Muscle layer of duodenum (tissue), 2 donors: ENCODE measurements at regions not wholly inside any gene's neighbourhood (a gene's known extent, or its start where the extent isn't known, plus 50 kb on each side); places are given as distances from the start of the nearest gene placed in this dataset.

Experiments
- H3K27ac ChIP-seq: one replicate; pipeline ENCODE4 v1.7.0; 2013; ENCODE audit warnings: mild to moderate bottlenecking, low read length
- H3K27me3 ChIP-seq: one replicate; pipeline ENCODE4 v1.7.0; 2013; ENCODE audit warnings: low read depth, mild to moderate bottlenecking, control low read depth, low read length
- H3K36me3 ChIP-seq, 2 donors: one replicate each; pipeline ENCODE4 v1.7.0; 2013; ENCODE audit warnings: low read length in 2 of 2, control low read depth in 1 of 2, mild to moderate bottlenecking in 1 of 2; ENCODE audit not compliant: insufficient read depth in 2 of 2, control insufficient read depth in 1 of 2
- H3K4me1 ChIP-seq, 2 donors: one replicate each; pipeline ENCODE4 v1.7.0; 2013; ENCODE audit warnings: low read length in 2 of 2, mild to moderate bottlenecking in 2 of 2, control low read depth in 1 of 2, moderate library complexity in 1 of 2; ENCODE audit not compliant: insufficient read depth in 2 of 2, control insufficient read depth in 1 of 2
- H3K4me3 ChIP-seq, 2 donors: one replicate each; pipeline ENCODE4 v1.7.0; 2013; ENCODE audit warnings: low read length in 2 of 2, low read depth in 1 of 2, mild to moderate bottlenecking in 1 of 2
- H3K9me3 ChIP-seq, 2 donors: one replicate each; pipeline ENCODE4 v1.7.0; 2013; ENCODE audit warnings: low read length in 2 of 2, control low read depth in 1 of 2, mild to moderate bottlenecking in 1 of 2; ENCODE audit not compliant: control insufficient read depth in 1 of 2
- donor health status: healthy.

- H3K27ac ChIP-seq: no peak overlapping the region
- H3K36me3 ChIP-seq: no peaks in the 10 kb centered on the region
- no peaks in the 10 kb centered on the region for H3K27me3 ChIP-seq
- no peaks in the 10 kb centered on the region for H3K4me1 ChIP-seq
- H3K4me3 ChIP-seq: no peak overlapping the region
- no peaks in the 10 kb centered on the region for H3K9me3 ChIP-seq
Observed at GRCh38 chr2:150174056-150174805, 313.2 kb downstream of the RND3 start.

DNA sequence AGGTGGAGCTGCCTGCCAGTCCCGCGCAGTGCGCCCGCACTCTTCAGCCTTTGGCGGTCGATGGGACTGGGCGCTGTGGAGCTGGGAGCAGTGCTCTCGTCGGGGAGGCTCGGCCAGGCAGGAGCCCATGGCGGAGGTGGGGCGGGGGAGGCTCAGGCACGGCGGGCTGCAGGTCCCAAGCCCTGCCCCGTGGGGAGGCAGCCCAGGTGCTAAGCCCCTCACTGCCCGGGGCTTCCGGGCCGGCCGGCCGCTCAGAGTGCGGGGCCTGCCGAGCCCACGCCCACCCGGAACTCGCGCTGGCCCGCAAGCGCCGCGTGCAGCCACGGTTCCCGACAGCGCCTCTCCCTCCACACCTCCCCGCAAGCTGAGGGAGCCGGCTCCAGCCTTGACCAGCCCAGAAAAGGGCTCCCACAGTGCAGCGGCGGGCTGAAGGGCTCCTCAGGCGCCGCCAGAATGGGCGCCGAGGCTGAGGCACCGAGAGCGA is 316.4 kb downstream of the RND3 start:
- no peaks in the 10 kb centered on the region for H3K9me3 ChIP-seq
- H3K4me1 ChIP-seq: peaks cover 0 to 11% of the 10 kb centered on the region in 2 donors
- H3K36me3 ChIP-seq: no peaks in the 10 kb centered on the region
- no peak overlapping the region for H3K27ac ChIP-seq
- no peak overlapping the region for H3K4me3 ChIP-seq
- H3K27me3 ChIP-seq: no peaks in the 10 kb centered on the region

DNA sequence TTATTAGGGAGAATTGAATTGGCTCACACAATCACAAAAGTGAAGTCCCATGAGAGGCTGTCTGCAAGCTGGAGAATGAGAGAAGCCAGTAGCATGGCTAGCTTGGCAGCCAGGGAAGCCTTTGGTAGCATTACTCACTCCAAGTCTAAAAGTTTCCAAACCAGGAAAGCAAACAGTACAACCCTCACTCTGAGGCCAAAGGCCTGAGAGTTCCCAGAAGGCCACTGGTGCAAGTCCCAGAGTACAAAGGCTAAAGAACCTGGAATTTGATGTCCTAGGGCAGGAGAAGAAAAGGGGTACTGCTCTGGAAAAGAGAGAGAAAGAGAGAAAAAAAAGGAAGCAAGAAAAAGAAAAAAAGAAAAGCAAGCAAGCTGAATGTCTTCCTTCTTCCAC is 318.2 kb downstream of the RND3 start:
- H3K27me3 ChIP-seq: no peaks in the 10 kb centered on the region

GRCh38 chr2:150168595-150169236 is 318.8 kb downstream of the RND3 start:
- H3K36me3 ChIP-seq: no peaks in the 10 kb centered on the region
- H3K27me3 ChIP-seq: no peaks in the 10 kb centered on the region
- H3K4me3 ChIP-seq: no peak overlapping the region
- peaks cover 0 to 11% of the 10 kb centered on the region in 2 donors for H3K4me1 ChIP-seq
- no peak overlapping the region for H3K27ac ChIP-seq
- H3K9me3 ChIP-seq: no peaks in the 10 kb centered on the region

More for the DNA sequence above, 318.2 kb downstream of the RND3 start:
- H3K9me3 ChIP-seq: no peaks in the 10 kb centered on the region
- peaks cover 0 to 11% of the 10 kb centered on the region in 2 donors for H3K4me1 ChIP-seq
- no peak overlapping the region for H3K27ac ChIP-seq
- H3K4me3 ChIP-seq: no peak overlapping the region
- H3K36me3 ChIP-seq: no peaks in the 10 kb centered on the region

DNA sequence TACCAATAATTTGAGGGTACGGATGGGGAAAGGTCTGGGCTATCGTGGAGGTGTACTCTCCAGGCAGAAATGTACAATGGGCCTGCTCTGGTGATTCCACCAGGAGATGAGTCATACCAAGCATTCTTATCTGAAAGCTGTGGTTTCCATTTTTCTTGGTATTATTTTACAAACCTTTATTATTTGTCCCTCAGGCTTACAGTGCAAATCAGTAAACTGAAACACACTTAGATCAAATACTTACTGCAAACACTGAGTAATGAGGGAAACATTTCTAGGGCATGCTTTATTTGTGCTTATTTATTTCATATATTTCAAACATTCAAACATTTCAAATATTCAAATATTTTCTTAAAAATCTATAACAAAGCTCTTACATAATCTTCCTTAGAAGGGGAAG is 319.8 kb downstream of the RND3 start:
- H3K27ac ChIP-seq: no peak overlapping the region
- H3K4me1 ChIP-seq: peaks cover 0 to 11% of the 10 kb centered on the region in 2 donors

DNA sequence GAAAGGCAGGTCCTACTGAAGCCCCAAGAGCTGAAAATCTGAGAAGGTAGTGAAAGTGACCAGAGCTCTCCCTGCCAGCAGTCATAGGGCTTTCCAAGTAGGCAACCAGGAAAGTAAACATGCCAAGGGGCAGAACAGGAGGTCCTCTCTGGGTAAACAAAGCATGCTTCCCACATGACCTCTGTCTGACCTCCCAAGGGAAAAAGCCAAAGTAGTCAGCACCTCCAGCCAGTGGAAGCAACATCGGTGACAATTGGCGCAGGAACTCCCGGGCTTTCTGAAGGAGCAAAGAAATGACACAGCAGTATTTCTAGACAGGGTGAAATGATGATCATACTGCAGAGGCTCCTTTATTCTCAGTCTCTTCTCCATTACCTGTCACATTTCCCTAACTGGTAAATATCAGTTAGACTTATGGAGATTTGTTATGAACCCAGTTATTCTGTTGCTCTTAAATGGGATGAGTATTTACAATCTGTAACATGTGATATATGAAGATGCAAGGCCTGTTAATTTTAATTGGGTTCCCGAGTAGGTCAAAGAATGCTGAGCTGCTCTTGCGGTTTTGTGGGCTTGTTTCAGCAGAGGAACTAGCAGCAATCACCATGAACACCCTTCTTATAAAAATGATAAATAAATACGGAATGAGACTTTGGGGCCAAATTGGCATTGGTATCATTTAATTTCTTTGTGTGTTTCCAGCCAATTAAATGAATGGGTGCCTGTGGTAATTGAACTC is 321.0 kb downstream of the RND3 start:
- no peaks in the 10 kb centered on the region for H3K9me3 ChIP-seq
- H3K4me3 ChIP-seq: no peak overlapping the region
- no peaks in the 10 kb centered on the region for H3K36me3 ChIP-seq
- H3K27ac ChIP-seq: no peak overlapping the region
- no peaks in the 10 kb centered on the region for H3K27me3 ChIP-seq
- peaks cover 0 to 11% of the 10 kb centered on the region in 2 donors for H3K4me1 ChIP-seq

More for the DNA sequence above, 319.8 kb downstream of the RND3 start:
- Histone ChIP-seq H3K27me3 (no peaks in the 10 kb centered on the region), H3K36me3 (no peaks in the 10 kb centered on the region), H3K4me3 (no peak overlapping the region), H3K9me3 (no peaks in the 10 kb centered on the region)

- no peak overlapping the region for H3K27ac ChIP-seq
- H3K36me3 ChIP-seq: no peaks in the 10 kb centered on the region
- H3K9me3 ChIP-seq: no peaks in the 10 kb centered on the region
- no peak overlapping the region for H3K4me3 ChIP-seq
- no peaks in the 10 kb centered on the region for H3K27me3 ChIP-seq
- peaks cover 0 to 11% of the 10 kb centered on the region in 2 donors for H3K4me1 ChIP-seq
Observed at GRCh38 chr2:150165988-150166312, 321.5 kb downstream of the RND3 start.

- Histone ChIP-seq H3K4me1 (peaks cover 0 to 11% of the 10 kb centered on the region in 2 donors), H3K27ac (no peak overlapping the region), H3K36me3 (no peaks in the 10 kb centered on the region), H3K4me3 (no peak overlapping the region), H3K9me3 (no peaks in the 10 kb centered on the region), H3K27me3 (no peaks in the 10 kb centered on the region)
Observed at GRCh38 chr2:150165442-150165841, 322.0 kb downstream of the RND3 start.

- Histone ChIP-seq H3K36me3 (no peaks in the 10 kb centered on the region), H3K27me3 (no peaks in the 10 kb centered on the region), H3K27ac (no peak overlapping the region), H3K9me3 (no peaks in the 10 kb centered on the region), H3K4me1 (no peaks in the 10 kb centered on the region), H3K4me3 (no peak overlapping the region)
Observed at GRCh38 chr2:150162241-150162942, 325.1 kb downstream of the RND3 start.

- H3K4me1 ChIP-seq: no peaks in the 10 kb centered on the region
- no peak overlapping the region for H3K4me3 ChIP-seq
- no peak overlapping the region for H3K27ac ChIP-seq
- no peaks in the 10 kb centered on the region for H3K9me3 ChIP-seq
- H3K27me3 ChIP-seq: no peaks in the 10 kb centered on the region
- no peaks in the 10 kb centered on the region for H3K36me3 ChIP-seq
Observed at GRCh38 chr2:150160058-150160457, 327.4 kb downstream of the RND3 start.

DNA sequence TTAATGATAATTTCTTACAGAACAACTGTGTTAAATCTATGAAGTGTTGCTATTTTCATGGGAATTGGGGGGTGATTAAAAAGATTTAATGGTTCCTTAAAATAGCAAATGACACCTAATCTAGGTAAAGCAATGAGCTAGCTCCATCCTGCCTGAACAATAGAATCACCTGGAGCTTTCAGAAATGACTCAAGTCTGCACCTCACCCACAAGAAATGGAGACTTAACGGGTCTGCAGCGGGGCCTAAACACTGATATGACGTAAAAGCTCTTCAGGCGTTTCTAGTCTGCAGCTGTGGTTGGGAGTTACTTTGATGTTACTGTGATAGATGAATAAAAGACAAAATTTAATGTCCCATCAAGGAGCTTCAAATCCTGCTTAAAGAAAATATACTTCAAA is 328.2 kb downstream of the RND3 start:
- no peaks in the 10 kb centered on the region for H3K27me3 ChIP-seq
- H3K4me3 ChIP-seq: no peak overlapping the region
- no peaks in the 10 kb centered on the region for H3K4me1 ChIP-seq
- no peak overlapping the region for H3K27ac ChIP-seq
- no peaks in the 10 kb centered on the region for H3K36me3 ChIP-seq
- no peaks in the 10 kb centered on the region for H3K9me3 ChIP-seq
